HG03103 (cell line): ENCODE measurements at regions not wholly inside any gene's neighbourhood (a gene's known extent, or its start where the extent isn't known, plus 50 kb on each side); places are given as distances from the start of the nearest gene placed in this dataset.
"Not testable (repeated sequence)": the region's sequence is repeated elsewhere in the genome, so short reads cannot be mapped to it uniquely, and the experiment has no call there.

Source experiments
- ATAC-seq: cut with Tn5 transposase; IDR thresholded peaks from one replicate; pipeline ENCODE4 v1.9.1; 2021; ENCODE audit warnings: low read depth; ENCODE audit not compliant: unreplicated experiment

DNA sequence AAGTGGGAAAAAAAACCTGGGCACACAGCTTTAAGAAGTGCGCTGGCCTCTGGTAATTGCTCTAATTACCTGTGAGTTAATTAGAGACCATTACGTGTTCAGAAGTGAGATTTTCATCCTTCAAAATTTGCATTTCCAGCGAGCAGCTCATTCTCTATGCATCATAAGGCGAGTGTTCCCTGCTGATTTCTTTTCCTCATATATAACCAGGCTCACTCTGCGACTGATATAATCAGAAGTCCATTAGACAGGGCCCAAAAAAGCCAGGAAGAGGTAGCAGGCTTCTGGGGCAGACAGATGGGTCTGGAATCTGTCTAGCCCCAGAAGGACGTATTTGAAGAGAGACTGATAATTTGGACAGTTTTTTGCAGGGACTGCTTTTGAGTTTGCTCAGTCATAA is 158.7 kb downstream of the MTHFS start:
- ATAC-seq = no peak

DNA sequence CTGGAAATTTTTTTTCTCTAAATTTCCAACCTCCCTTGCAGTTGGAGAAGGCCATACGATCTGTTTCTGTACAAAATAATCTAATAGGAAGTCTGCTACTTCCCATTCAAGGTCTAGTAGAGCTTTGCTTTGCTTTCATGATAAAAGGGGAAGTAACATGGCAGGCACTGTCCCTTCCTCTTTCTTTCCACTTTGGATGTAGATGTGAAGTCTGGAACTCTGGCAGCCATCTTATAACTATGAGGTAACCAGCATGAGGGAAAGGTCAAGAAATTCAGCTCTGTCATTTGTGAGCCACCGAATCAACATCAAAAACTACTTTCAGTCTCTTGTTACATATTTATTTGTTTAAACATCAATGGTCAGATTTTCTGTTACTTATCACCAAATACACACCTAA is 156.3 kb downstream of the MTHFS start:
- ATAC-seq = no peak

DNA sequence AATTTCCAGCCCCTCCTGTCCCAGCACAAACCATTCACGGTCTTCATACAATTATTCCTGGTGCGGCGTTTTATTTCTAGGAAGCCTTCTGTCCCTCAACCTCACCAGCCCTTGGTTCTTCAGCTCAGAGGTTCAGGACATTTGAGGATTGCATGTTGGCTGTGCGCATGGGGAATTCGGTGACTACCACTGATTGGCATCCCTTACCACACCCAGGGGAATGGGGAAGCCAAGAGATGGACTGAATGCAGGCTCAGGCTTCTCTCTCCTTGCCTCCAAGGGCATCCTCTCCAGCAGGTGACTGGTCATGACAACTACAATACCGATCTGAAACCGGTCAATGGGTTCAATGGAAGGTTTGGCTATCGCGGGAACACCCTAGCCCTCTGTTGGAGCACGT is 153.8 kb downstream of the MTHFS start:
- ATAC-seq = no peak

DNA sequence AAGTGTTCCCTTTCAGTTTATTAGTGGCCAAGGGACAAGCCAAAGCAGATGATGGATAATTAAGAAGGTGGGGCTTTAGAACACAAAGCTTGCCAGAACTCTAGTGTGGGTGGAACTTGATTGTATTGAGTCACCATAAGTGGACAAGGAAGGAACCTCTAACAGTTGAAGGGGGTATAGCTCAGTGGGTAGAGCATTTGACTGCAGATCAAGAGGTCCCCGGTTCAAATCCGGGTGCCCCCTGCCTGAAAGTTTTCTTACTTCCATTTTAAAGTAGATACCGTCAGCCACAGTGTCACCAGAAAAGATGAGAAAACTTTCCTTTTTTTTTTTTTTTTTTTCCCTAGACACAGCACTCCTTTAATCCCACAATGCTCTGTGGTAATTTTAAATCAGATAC is 152.3 kb downstream of the MTHFS start:
- not testable (repeated sequence) for ATAC-seq

DNA sequence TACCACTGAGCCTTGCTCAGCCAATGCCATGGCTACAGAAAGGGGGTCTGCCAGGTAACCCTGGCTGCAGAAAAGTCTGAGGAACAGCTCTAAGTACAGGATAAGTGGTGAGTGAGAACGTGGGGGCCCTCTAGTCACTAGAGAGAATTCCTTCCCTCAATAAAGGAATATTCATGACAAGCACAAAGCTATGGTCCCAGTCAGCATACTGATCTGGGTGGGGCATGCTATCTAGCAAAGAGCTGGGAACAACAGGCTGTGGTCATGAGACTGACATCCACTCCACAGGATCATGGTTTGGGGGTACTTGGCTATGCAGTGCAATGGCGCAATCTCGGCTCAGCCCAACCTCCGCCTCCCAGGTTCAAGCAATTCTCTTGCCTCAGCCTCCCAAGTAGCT is 140.4 kb downstream of the MTHFS start:
- ATAC-seq = no peak

DNA sequence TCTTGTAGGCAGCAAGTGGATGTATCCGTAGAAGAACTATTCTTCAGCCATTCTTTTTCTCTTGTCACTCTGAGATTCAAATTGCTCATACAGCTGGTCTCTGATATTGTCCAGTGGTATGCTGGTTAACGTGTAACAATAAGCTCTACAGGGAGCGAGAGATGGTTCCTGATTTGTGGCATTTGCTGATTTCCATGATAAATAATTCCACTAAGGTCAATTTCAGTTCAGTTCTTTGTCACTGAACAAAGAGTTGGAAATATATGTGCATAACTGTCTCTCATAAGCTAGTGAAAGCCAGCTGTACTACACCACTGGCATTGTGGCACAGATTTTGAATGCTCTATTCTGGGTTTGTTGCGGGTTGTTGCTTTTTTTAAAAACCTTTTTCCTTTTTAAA is 131.7 kb downstream of the MTHFS start:
- no peak for ATAC-seq

DNA sequence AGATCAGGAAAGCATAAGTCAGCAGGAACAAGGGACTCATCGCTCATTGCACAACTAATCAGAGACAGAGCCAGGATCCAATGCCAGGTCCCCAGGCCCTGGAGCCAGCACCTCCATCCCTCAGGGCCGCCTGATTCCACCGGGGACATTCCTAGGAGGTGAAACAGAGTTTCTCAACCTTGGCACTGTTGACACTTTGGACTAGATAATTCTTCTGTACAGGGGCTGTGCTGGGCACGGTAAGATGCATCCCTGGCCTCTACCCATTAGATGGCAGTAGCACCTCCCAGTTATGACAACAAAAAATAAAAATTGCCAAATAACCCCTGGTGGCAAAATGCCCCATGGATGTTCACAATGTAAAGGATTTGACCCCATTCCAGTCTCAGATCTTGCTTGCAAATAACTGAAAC is 127.7 kb downstream of the MTHFS start:
- no peak for ATAC-seq

DNA sequence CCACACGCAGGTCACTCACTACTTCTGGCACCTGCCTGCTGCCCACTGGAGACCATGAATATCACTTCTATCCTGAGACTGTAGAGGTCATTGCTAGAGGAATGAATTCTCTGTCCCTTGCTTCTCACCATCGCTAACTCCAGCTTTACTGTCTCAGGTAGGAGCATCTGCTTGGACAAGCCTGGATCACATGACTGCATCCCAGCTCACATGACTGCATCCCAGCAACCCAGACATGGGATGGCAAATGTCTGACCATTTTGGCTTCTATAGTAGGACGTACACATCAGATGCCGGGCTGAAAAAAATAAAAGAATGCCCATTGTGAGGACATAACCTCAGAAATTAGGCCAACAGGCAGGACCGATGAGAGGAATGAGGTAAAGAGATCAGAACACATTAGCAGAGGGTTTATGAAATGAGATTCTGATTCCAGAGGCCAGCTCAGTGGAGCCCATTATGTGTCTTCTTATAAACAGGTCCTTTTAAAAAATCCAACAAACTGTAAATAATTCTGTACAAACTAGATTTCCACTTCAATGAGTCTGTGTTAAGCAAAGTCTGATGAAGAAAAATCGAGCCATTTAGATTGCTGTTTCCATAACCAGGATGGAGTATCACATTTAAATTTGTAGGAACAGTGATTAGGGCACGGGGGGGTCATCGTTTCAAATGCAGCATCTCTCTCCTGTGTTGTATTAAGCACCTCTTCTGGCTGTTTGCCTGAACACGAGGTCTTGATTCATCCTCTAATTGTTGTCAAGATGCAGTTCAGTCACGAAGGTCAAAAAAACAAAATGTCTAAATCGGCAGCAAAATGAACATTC is 126.7 kb downstream of the MTHFS start:
- no peak for ATAC-seq

DNA sequence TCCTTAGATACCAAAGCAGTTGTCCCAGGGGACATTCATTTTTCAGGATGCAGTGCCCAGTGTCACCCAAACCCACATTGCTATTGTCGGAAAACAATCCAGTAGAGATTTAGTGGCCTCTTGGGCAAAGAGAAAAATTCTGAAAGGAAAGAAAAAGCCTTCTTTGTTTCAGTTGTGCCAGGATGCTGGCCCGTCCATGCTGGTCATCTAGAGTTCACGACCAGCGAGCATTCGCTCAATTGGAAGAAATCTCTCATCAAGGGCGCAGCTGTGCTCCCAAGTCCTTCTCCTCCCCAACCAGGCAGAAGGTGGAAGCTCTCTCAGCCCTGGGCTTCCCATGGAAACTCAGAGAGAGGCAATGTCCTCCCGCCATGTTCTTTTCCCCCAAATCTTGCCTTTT is 123.7 kb downstream of the MTHFS start:
- no peak for ATAC-seq

DNA sequence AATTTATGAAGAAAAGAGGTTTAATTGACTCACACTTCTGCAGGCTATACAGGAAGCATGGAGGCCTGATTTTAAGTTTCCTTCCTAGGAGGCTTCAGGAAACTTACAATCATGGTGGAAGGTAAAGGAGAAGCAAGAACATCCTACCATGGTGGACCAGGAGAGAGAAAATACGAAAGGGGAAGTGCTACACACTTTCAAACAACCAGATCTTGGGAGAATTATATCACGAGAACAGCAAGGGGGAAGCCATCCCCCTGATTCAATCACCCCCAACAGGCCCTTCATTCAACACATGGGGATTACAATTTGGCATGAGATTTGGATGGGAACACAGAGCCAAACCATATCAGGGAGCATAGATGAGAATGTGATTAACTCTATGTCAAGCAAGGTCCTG is 121.0 kb downstream of the MTHFS start:
- ATAC-seq = no peak

DNA sequence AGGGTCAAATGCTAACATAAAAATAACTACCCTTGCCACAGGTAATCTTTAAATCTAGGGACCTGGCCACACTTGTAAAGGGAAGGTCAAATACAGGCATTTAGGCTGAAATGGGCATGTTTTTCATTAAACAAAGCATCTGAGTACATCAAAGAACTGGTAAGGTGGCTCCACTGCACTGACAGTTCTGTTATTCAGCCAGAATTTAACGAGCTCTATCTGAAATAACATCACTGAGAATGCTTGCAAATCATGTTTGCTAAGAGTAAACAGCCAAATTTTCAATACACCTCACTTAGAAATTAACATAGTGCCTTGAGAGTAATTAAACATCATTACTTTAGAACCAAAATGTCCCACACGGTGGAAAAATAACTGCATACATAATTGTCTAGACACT is 118.9 kb downstream of the MTHFS start:
- ATAC-seq = no peak

DNA sequence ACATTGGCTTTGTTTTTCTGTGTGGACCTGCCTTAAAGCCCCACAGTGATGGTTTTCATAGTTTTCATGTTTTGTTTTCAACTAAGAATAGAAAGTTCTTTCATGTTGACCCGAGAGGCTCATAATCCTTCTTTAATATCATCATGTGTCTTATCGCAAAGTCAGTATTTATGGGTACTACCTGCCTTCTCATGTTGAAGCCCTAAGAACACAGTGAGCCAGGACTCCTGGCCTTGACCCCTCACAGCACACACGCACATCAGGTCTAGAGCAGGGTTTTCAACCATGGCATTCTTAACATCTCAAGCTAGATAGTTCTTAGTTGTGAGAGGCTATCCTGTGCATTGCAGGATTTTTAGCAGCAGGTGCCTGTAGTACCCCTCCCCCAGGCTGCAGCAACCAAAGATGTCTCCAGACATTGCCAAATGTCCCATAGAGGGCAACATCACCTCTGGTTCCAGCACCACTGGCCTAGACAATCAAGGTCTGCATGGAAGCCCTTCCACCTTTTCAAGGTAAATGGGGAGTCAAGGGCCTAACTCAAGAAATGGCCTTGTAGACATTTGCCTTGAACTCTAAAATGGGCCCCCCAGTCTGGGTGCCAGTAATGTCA is 118.3 kb downstream of the MTHFS start:
- ATAC-seq = no peak

DNA sequence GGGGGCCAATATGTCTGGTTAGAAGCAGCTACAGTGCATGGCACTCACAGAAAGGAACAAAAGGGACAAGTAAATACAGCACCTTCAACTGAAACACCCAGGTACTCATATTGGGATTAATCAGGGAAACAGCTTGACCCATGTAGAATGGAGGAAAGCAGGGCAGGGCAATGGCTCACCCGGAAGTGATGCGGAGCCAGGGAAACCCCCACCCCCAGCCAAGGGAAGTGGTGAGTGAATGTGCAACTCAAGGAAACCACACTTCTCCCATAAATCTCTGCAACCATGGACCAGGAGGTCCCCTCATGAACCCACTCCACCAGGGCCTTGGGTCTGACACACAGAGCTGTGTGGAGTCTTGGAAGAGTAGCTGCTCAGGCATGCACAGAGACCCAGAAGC is 117.1 kb downstream of the MTHFS start:
- ATAC-seq = no peak

DNA sequence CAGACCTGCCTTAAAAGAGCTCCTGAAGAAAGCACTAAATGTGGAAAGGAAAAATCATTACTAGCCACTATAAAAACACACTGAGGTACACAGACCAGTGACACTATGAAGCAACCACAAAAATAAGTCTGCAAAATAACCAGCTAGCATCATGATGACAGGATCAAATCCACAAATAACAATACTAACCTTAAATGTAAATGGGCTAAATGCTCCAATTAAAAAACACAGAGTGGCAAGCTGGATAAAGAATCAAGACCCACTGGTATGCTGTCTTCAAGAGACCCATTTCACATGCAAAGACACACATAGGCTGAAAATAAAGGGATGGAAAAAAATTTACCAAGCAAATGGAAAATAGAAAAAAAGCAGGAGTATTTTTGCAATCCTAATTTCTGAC is 114.5 kb downstream of the MTHFS start:
- ATAC-seq = not testable (repeated sequence)
